ENCODE measurements at regions not wholly inside any gene's neighbourhood (a gene's known extent, or its start where the extent isn't known, plus 50 kb on each side); places are given as distances from the start of the nearest gene placed in this dataset.

DNA sequence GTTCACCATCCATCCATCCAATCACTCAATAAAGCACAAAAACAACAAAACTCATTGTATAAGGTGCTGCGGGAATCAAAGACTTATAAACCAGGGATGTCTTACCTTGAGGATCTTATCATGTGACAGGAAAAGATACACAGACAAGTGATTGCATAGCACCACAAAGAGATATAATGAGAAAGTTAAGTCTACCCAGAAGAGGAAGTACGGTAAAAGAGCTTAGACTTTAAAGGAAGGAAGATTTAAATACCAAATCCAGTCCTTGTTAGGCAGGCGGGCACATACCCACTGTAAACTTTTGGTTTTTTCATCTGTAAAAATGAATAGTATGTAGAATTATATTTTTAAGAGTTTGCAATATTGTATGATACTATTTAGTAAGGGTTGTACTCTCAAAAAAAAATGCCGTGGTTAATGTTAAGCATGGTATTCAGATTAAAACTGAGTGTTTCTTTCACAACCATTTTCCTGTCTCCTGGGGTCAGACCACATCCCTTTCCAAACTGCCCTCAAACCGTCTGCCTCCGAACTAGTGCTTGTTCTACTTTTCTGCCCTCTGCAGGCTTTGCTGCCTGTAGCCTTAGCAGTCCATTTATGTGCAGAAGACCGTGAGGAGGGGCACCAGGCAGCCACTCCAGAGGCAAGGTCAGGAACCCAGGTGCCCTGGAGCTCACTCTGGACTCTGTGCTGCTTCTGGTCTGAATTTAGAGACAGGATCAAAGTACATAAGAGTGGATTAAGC lies 179.5 kb upstream of the SYNDIG1 start:
- Mint-ChIP-seq H3K9me3 (peaks cover 3% of the 10 kb centered on the region), H3K4me3 (no peak overlapping the region), H3K36me3 (ENCODE audit: low read depth) (no peaks in the 10 kb centered on the region), H3K27me3 (no peaks in the 10 kb centered on the region), H3K27ac (no peak overlapping the region), H3K4me1 (peaks cover 16% of the 10 kb centered on the region)
- POLR2A ChIA-PET: no interaction called here
- TF ChIP-seq, protein P1, sequence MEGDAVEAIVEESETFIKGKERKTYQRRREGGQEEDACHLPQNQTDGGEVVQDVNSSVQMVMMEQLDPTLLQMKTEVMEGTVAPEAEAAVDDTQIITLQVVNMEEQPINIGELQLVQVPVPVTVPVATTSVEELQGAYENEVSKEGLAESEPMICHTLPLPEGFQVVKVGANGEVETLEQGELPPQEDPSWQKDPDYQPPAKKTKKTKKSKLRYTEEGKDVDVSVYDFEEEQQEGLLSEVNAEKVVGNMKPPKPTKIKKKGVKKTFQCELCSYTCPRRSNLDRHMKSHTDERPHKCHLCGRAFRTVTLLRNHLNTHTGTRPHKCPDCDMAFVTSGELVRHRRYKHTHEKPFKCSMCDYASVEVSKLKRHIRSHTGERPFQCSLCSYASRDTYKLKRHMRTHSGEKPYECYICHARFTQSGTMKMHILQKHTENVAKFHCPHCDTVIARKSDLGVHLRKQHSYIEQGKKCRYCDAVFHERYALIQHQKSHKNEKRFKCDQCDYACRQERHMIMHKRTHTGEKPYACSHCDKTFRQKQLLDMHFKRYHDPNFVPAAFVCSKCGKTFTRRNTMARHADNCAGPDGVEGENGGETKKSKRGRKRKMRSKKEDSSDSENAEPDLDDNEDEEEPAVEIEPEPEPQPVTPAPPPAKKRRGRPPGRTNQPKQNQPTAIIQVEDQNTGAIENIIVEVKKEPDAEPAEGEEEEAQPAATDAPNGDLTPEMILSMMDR (IDR thresholded peaks at IDR 0.05): no peak
- ATAC-seq (ENCODE audit: low read depth) (peak; percentile 42), DNase-seq (no peak)
- intact Hi-C loops (cut with micrococcal nuclease): no loop called here
- CTCF ChIA-PET: no interaction called here

- no peaks in the 10 kb centered on the region for H3K36me3 Mint-ChIP-seq (ENCODE audit: low read depth)
- ChIA-PET CTCF (no interaction called here), POLR2A (no interaction called here)
- TF ChIP-seq, protein P1 (IDR thresholded peaks at IDR 0.05): no peak
- no peaks in the 10 kb centered on the region for H3K9me3 Mint-ChIP-seq
- DNase-seq (no peak), ATAC-seq (ENCODE audit: low read depth) (no peak)
- H3K4me3 Mint-ChIP-seq: no peak overlapping the region
- no peaks in the 10 kb centered on the region for H3K27me3 Mint-ChIP-seq
- no peaks in the 10 kb centered on the region for H3K4me1 Mint-ChIP-seq
- intact Hi-C loops (cut with micrococcal nuclease): no loop called here
- H3K27ac Mint-ChIP-seq: no peak overlapping the region
Measured at GRCh38 chr20:24283186-24283585, 186.2 kb upstream of the SYNDIG1 start.

DNA sequence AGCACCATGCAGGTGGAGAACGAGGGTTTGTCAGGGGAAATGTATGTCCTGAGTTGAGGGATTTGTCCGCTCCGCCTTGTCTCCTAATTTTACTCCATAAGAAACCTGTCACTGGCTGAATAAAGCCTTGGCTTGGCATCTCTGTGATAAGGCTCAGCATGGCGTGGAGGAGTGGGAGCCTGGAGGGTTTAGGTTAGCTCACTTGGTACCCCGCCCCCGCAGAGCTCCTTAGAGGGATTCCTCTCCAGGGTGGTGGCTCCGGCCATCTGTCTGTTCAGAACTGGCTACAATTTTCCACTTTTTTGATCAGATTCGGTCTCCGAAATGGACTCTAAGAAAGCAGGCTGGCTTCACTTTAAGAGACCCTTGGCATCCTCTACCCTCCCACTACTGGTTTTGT lies 192.2 kb upstream of the SYNDIG1 start:
- DNase-seq: no peak
- Mint-ChIP-seq H3K27ac (no peak overlapping the region), H3K4me1 (no peaks in the 10 kb centered on the region), H3K27me3 (peaks cover 7% of the 10 kb centered on the region), H3K36me3 (ENCODE audit: low read depth) (no peaks in the 10 kb centered on the region), H3K9me3 (peaks cover 10% of the 10 kb centered on the region), H3K4me3 (no peak overlapping the region)
- ATAC-seq (ENCODE audit: low read depth): no peak
- intact Hi-C loops (cut with micrococcal nuclease): no loop called here
- TF ChIP-seq, protein P1 (IDR thresholded peaks at IDR 0.05): no peak
- CTCF ChIA-PET: no interaction called here
- POLR2A ChIA-PET: no interaction called here

DNA sequence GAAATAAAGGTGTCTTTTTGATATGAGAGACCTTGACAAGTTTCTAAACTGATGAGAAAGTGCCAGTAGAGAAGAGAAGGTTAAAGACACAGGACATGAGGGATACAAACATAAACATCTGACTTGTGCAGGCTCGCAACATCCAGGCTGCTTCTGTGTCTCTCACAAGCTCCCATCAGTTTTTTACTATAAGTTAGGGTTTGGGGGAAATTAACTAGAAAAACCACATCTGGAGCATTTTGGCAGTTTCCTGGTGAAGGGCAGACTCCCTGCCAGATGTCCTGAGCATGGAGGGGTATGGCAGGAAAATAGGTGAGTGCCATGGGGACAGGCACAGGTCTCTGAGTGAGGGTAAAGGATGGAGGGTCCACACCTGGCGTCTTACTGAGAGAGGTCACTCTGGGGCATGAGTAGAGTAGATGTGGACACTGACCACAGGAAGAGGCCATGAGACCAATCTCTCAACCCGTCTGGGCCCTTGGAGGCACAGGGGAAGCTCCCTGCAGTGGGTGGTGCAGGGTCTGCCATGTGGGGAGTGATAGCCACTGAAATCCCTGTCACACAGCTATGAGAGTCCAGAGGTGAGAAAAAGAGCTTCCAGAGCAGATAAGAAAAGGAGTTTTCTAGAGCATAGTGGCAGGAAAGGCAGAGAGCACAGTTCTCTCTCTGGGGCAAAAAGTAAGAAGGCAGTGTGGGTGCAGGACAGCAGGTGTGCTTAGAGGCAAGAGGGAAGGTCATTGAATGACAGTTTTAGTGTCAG lies 193.3 kb upstream of the SYNDIG1 start:
- H3K36me3 Mint-ChIP-seq (ENCODE audit: low read depth): no peaks in the 10 kb centered on the region
- POLR2A ChIA-PET: no interaction called here
- H3K9me3 Mint-ChIP-seq: peaks cover 10% of the 10 kb centered on the region
- no peaks in the 10 kb centered on the region for H3K4me1 Mint-ChIP-seq
- H3K27me3 Mint-ChIP-seq: peaks cover 7% of the 10 kb centered on the region
- no peak overlapping the region for H3K4me3 Mint-ChIP-seq
- intact Hi-C loops (cut with micrococcal nuclease): no loop called here
- ATAC-seq (ENCODE audit: low read depth) (no peak), DNase-seq (no peak)
- CTCF ChIA-PET: no interaction called here
- TF ChIP-seq, protein P1 (IDR thresholded peaks at IDR 0.05): no peak
- no peak overlapping the region for H3K27ac Mint-ChIP-seq

GRCh38 chr20:24273251-24273650 lies 196.2 kb upstream of the SYNDIG1 start:
- Mint-ChIP-seq H3K4me3 (no peak overlapping the region), H3K9me3 (peaks cover 10% of the 10 kb centered on the region), H3K36me3 (ENCODE audit: low read depth) (no peaks in the 10 kb centered on the region), H3K27me3 (peaks cover 7% of the 10 kb centered on the region), H3K27ac (no peak overlapping the region), H3K4me1 (no peaks in the 10 kb centered on the region)
- ATAC-seq (ENCODE audit: low read depth): no peak
- CTCF ChIA-PET: no interaction called here
- TF ChIP-seq, protein P1 (IDR thresholded peaks at IDR 0.05): no peak
- no peak for DNase-seq
- POLR2A ChIA-PET: no interaction called here
- intact Hi-C loops (cut with micrococcal nuclease): no loop called here
